Mucosa of descending colon (tissue), 3 donors: ENCODE measurements at regions not wholly inside any gene's neighbourhood (a gene's known extent, or its start where the extent isn't known, plus 50 kb on each side); places are given as distances from the start of the nearest gene placed in this dataset.
A peak's percentile ranks its signal among the peaks of the same experiment; 100 is the strongest.

Experiments used
- ATAC-seq: fragments of 200-7000 bp; cut with Tn5 transposase; one replicate; pipeline ENCODE4 v1.9.1; 2020; ENCODE audit warnings: mild to moderate bottlenecking, moderate library complexity
- DNase-seq, 3 donors: peaks; one replicate each; pipeline ENCODE4 v3.0.0-alpha.2; 2020
- H3K36me3 ChIP-seq: fragments of 200-600 bp; one replicate; pipeline ENCODE4 v1.8.0; 2021; ENCODE audit warnings: low read depth, mild to moderate bottlenecking
- H3K4me1 ChIP-seq: fragments of 200-600 bp; one replicate; pipeline ENCODE4 v1.8.0; 2021; ENCODE audit warnings: low read depth, mild to moderate bottlenecking
- H3K4me3 ChIP-seq: fragments of 200-600 bp; one replicate; pipeline ENCODE4 v1.8.0; 2021; ENCODE audit warnings: mild to moderate bottlenecking
- H3K9me3 ChIP-seq: fragments of 200-600 bp; one replicate; pipeline ENCODE4 v1.8.0; 2021; ENCODE audit warnings: mild to moderate bottlenecking
- intact Hi-C, 2 donors: fragments of 100-400 bp; cut with DNase I in 1 of 2; cut with micrococcal nuclease in 1 of 2; formaldehyde crosslinking; loops; one replicate each; pipeline versions ENCODE4 v1.11.0 to v1.11.1; 2022; cut with DNase I, micrococcal nuclease
- TF ChIP-seq, protein P1 (sequence below): fragments of 200-600 bp; IDR thresholded peaks from one replicate; pipeline ENCODE4 v1.8.0; 2022; ENCODE audit warnings: antibody characterized with exemption, mild to moderate bottlenecking
- donor health status: DM: no; HTN: no; CAD: no; lungs with moderate emphysema.
- donor health status: DM: no; HTN: no; CAD: no.
- donor health status: DM: no; HTN: yes; CAD: no.

DNA sequence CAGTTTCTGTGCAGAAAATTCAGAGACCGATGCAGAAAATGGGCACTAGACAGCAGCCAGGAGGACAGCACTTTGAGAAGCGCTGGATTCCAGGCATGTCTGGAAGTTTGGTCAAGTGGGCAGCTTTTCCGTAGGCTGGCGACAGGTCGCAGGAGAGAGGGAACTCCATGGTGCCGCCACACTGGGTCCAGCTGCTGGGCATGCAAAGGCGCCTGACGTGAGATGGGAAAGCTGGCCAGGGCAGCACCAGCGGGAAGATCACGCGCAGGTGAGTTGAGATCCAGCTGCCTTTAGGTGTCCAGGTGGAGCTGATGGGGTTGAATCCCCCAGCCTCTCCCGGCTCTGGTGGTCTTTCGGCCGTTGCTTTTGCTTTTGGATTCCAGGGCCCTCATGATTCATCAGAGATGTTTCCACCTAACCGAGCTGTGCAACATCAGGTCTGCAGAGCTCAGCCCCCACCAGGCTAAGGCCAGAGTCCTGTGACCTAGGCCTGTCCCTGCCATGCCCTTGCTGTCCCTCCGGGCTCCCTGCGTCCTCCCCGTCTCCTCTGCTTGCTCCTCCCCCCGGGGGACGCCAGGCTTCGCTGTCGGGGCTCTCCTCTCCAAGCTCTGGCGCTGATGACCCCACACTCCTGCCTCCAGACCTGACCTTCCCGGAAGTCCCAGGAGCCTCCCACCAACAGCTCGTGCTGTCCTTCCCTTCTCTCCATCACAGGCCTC is 1001.7 kb downstream of the BRD1 start:
- Histone ChIP-seq H3K4me1 (no peaks in the 10 kb centered on the region), H3K36me3 (no peaks in the 10 kb centered on the region), H3K4me3 (no peak overlapping the region), H3K9me3 (no peaks in the 10 kb centered on the region)
- ATAC-seq (no peak), DNase-seq (no peak)
- TF ChIP-seq, protein P1, sequence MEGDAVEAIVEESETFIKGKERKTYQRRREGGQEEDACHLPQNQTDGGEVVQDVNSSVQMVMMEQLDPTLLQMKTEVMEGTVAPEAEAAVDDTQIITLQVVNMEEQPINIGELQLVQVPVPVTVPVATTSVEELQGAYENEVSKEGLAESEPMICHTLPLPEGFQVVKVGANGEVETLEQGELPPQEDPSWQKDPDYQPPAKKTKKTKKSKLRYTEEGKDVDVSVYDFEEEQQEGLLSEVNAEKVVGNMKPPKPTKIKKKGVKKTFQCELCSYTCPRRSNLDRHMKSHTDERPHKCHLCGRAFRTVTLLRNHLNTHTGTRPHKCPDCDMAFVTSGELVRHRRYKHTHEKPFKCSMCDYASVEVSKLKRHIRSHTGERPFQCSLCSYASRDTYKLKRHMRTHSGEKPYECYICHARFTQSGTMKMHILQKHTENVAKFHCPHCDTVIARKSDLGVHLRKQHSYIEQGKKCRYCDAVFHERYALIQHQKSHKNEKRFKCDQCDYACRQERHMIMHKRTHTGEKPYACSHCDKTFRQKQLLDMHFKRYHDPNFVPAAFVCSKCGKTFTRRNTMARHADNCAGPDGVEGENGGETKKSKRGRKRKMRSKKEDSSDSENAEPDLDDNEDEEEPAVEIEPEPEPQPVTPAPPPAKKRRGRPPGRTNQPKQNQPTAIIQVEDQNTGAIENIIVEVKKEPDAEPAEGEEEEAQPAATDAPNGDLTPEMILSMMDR: no peak
- intact Hi-C loops: no loop called here

- intact Hi-C loops: no loop called here
- Histone ChIP-seq H3K4me3 (no peak overlapping the region), H3K9me3 (no peaks in the 10 kb centered on the region), H3K36me3 (no peaks in the 10 kb centered on the region), H3K4me1 (no peaks in the 10 kb centered on the region)
- TF ChIP-seq, protein P1: no peak
- DNase-seq (no peak), ATAC-seq (no peak)
Observed at GRCh38 chr22:48824712-48825651, 1002.7 kb downstream of the BRD1 start.

- Histone ChIP-seq H3K36me3 (no peaks in the 10 kb centered on the region), H3K9me3 (no peaks in the 10 kb centered on the region), H3K4me1 (no peaks in the 10 kb centered on the region), H3K4me3 (no peak overlapping the region)
- DNase-seq (no peak), ATAC-seq (no peak)
- intact Hi-C loops: no loop called here
- TF ChIP-seq, protein P1: no peak
Observed at GRCh38 chr22:48823941-48824340, 1003.7 kb downstream of the BRD1 start.

DNA sequence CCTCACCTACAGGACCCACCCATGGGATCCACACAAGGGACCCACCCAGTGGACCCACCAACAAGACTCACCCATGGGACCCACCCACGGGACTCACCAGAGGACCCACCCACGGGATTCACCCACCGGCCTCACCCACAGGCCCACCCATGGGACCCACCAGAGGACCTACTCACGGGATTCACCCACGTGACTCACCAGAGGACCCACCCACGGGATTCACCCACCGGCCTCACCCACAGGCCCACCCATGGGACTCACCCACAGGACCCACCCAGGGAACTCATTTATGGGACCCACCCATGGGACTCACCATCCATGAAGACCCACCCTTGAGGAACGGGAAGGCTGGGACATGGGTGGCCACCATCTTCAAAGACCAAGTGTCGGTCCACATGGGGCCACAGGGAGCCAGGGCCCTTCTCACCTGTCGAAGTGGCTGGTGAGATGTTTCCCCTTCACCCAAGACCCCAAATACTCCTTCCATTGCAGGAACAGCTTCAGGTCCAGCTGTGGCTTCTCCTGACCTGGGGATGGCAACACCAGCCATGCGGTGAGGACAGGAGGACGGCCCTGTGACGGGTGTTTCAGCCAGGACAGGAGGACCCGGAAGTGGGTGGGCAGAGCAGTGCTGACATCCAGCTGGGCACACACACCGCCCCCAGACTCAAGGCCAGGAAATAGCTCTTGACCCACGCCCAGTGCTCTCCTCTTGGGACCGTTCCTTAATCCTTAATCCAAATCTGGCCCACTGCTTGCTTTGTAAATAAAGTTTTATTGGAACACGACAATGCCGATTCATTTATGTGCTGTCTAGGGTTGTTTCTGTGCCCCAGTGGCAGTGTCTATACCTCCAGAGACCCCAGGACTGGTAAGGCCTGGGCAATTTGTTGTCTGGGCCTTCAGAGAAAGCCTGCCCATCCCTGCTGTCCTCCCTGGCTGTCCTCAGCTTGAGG is 1005.1 kb downstream of the BRD1 start:
- peak in 1 of 3 donors; percentile 33 for DNase-seq
- intact Hi-C loops: no loop called here
- Histone ChIP-seq H3K4me3 (no peak overlapping the region), H3K4me1 (no peaks in the 10 kb centered on the region), H3K9me3 (no peaks in the 10 kb centered on the region), H3K36me3 (no peaks in the 10 kb centered on the region)
- TF ChIP-seq, protein P1: no peak
- no peak for ATAC-seq

GRCh38 chr22:48821727-48822126 is 1005.9 kb downstream of the BRD1 start:
- no peak for ATAC-seq
- no peak for DNase-seq
- TF ChIP-seq, protein P1: no peak
- no peaks in the 10 kb centered on the region for H3K9me3 ChIP-seq
- no peaks in the 10 kb centered on the region for H3K4me1 ChIP-seq
- no peaks in the 10 kb centered on the region for H3K36me3 ChIP-seq
- no peak overlapping the region for H3K4me3 ChIP-seq
- intact Hi-C loops: no loop called here
